ENCODE measurements at regions not wholly inside any gene's neighbourhood (a gene's known extent, or its start where the extent isn't known, plus 50 kb on each side); places are given as distances from the start of the nearest gene placed in this dataset.

- TF ChIP-seq CTCF (IDR thresholded peaks at IDR 0.05) (no peak), POLR2A (IDR thresholded peaks at IDR 0.05) (no peak), POLR2AphosphoS5 (IDR thresholded peaks at IDR 0.05) (no peak)
Measured at GRCh38 chr2:103028181-103028580, 266.4 kb downstream of the TMEM182 start.
